Transverse colon (tissue), 4 donors: ENCODE measurements at regions not wholly inside any gene's neighbourhood (a gene's known extent, or its start where the extent isn't known, plus 50 kb on each side); places are given as distances from the start of the nearest gene placed in this dataset.

Source experiments
- CTCF ChIP-seq, 5 experiments: fragments of 200-600 bp in 3 of 5; fragments of 450-650 bp in 2 of 5; sonication (generic) in 3 of 5; IDR thresholded peaks; 1 replicate in 2 of 5; 2 replicates in 3 of 5; pipeline ENCODE4 v1.5.1; 2016 to 2017; ENCODE audit warnings: antibody characterized with exemption in 5 of 5, inconsistent platforms in 3 of 5, mild to moderate bottlenecking in 2 of 5, moderate library complexity in 1 of 5
- EP300 ChIP-seq: sonication (generic); formaldehyde crosslinking; IDR thresholded peaks from one replicate; pipeline ENCODE4 v1.6.1; 2017; ENCODE audit warnings: antibody characterized with exemption, low read depth
- POLR2A ChIP-seq: fragments of 450-650 bp; IDR thresholded peaks from one replicate; pipeline ENCODE4 v1.6.1; 2016; ENCODE audit warnings: antibody characterized with exemption, mild to moderate bottlenecking, moderate library complexity
- POLR2AphosphoS5 ChIP-seq, 3 donors: sonication (generic); formaldehyde crosslinking; IDR thresholded peaks; one replicate each; pipeline ENCODE4 v1.6.1; 2016; ENCODE audit warnings: antibody characterized with exemption in 3 of 3

DNA sequence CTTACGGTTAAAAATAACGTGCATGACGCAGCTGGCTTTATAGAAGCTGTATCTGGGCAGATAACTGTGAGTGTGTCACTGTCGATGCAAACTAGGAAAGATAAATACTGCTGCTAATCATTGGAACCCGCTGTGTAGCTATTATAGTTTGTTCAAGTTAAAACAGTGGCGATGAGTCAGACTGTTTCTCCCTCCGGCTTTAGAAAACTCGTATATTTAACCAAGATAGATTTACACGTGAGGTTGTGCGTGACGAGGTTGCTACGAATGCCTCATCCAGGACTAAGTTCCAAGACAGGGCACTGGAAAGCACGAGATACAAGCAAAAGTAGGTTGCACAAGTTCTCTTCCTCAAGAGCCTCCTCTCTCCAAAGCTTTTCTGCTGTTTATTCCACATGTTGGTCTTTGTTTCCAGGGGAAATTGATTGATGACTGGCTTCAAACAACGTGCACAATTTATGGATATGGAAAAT, 270.7 kb downstream of the FBXW7 start:
- TF ChIP-seq CTCF (IDR thresholded peaks at IDR 0.05) (no peak), POLR2A (no peak), EP300 (no peak), POLR2AphosphoS5 (IDR thresholded peaks at IDR 0.05) (no peak)
